ENCODE measurements at regions not wholly inside any gene's neighbourhood (a gene's known extent, or its start where the extent isn't known, plus 50 kb on each side); places are given as distances from the start of the nearest gene placed in this dataset.

- TF ChIP-seq EZH2 (IDR thresholded peaks at IDR 0.05) (no peak), FOXP2 (optimal IDR thresholded peaks at IDR 0.05; ENCODE audit: control extremely low read depth, extremely low read length, insufficient read depth) (no peak), POLR2AphosphoS5 (IDR thresholded peaks at IDR 0.05; ENCODE audit: borderline replicate concordance, low read depth, low read length) (no peak)
Observed at GRCh38 chr6:21772884-21773575, 179.5 kb downstream of the SOX4 start.
